RCC 7860 (cell line): ENCODE measurements at regions not wholly inside any gene's neighbourhood (a gene's known extent, or its start where the extent isn't known, plus 50 kb on each side); places are given as distances from the start of the nearest gene placed in this dataset.
"Not testable (repeated sequence)": the region's sequence is repeated elsewhere in the genome, so short reads cannot be mapped to it uniquely, and the experiment has no call there.

Experiments
- DNase-seq: peaks from one replicate; pipeline ENCODE4 v3.0.0-alpha.2; 2015; ENCODE audit warnings: low spot score
- FAIRE-seq: peaks from 2 replicates; lab custom pipeline; 2012; peaks lifted over from hg19 to GRCh38; lab: Jason Lieb, UNC

DNA sequence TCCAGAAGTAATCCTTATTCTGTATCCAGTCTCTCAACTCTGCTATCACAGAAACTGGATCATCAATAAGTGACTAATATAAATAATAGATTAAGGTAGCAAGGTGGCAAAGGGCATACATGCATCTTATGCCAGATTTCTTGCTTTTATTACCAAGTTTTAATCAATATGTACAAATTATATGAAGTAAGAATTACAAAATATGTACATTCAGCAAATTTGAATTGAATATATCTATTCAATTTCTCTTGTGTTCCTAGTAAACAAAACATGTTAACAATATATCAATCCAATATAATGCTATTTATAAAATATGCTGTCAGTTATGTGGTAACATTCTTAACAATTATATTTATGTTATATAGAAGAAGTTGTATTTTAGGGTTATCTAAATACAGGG is 488.7 kb upstream of the COX7C start:
- DNase-seq, result no peak
- no peak for FAIRE-seq

DNA sequence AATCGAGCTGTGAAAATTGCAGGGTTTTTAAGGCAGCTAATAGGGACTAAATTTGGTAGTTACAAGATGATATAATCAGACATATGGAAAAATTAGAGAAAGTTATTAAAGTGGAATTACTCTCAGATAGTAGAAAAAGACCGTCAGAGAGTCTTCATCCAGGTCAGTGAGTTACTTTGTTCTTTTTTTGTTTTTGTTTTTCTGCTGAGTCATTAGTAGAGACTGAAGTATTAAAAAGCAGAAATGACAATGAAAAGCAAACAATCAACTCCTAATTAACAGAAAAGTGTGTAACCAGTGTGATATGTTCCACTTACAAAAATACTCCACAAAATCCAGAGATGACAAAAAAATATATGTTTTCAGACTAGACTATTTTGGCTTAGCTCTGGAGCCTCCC is 480.4 kb upstream of the COX7C start:
- FAIRE-seq (no peak), DNase-seq (no peak)

GRCh38 chr5:86143837-86144236 is 473.9 kb upstream of the COX7C start:
- FAIRE-seq, result no peak
- DNase-seq, result no peak

DNA sequence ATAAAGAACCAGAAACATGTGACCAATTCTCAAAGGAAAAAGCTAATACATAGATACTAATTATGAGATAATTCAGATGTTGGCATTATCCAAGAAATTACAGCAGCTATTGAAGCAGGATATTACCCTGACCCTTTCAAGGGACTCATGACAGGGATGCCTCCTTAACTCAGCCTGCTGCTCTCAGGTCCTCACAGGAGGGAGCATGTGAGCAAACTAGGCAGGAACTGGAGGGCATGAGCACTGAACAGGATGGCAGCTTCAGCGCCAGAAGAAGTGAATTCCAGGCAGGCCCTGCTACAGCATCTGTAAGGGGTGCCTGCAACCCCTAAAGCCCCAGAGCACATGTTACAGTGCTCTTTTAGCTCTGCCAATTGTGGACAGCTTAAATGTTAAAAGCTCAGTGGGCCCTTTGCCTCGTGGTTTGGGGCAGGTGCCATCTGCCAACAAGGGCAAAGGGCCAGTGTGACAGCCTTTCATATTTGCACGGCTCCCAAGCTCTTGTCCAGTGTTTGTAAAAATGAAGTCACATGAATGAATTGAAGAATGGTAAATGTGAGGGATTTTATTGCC is 464.7 kb upstream of the COX7C start:
- FAIRE-seq, result no peak
- DNase-seq, result no peak

DNA sequence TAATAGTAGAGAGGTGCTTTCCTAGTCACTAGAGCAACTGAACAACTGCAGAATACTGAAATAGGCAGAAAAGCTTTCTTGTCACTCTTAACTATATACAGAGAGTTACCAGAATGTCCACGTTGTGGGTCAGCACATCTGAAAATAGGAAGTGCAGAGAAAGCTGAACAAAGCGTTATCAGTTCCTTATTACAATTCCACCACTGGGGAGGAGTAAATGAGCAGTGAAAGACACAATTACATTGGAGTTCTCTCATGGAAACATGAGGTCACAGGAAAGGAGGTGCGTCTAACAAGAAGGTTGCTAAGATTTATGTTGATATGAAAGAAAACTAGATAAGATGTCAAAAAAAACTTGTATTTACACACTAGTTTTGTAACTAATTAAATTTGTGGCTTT is 461.9 kb upstream of the COX7C start:
- FAIRE-seq (no peak), DNase-seq (no peak)

- FAIRE-seq (no peak), DNase-seq (no peak)
Measured at GRCh38 chr5:86170194-86170593, 447.5 kb upstream of the COX7C start.

DNA sequence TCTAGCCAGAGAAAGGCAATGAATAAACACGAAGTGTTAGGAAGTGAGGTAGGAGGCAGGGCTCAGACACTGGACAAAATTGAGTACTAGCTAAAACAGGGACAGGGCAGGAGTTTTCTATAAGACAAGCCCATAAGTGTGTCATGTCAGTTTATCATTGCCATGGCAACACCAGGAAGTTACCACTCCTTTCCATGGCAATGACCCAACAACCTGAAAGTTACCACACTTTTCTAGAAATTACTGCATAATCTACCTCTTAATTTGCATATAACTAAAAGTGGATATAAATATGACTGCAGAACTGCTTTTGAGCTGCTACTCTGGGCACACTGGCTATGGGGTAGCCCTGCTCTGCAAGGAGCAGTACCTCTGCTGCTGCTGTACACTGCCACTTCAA is 442.5 kb upstream of the COX7C start:
- DNase-seq, result no peak
- FAIRE-seq, result no peak

DNA sequence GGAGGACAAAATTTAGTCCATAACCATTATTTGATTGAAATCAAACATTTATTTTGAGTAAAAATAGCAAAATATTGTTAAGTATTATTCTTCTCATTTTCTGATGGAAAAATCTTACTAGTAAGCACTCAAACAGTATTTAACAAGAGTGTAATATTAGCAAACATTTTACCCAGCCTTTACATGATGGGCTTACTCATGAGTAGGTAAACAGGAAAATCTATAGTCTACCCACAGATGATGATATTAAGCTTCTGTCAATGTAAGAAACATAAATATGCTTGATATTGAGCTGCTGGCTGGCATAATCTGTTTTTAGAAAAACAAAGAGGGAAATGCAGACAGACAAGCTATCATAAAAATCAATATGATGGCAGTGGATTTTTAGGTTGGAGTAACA is 418.5 kb upstream of the COX7C start:
- DNase-seq, result no peak
- FAIRE-seq, result no peak

DNA sequence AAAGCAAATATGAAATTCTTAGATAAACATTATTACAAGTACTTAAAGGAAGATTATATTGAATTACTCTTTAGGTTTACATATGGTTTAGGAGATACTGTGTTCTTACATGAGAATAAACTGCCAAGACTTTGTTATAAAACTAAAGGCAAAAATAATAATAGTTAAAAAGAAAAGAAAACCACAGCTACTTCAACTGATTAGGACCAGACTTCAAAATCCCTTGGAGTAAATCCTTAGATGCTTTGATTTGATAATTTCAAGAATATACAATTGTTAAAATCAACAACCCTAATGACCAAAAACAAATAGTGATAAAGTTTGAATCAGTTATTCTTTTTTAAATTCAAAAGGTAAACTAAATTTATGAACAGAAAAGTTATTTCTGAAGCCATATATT is 389.6 kb upstream of the COX7C start:
- no peak for DNase-seq
- FAIRE-seq, result no peak

DNA sequence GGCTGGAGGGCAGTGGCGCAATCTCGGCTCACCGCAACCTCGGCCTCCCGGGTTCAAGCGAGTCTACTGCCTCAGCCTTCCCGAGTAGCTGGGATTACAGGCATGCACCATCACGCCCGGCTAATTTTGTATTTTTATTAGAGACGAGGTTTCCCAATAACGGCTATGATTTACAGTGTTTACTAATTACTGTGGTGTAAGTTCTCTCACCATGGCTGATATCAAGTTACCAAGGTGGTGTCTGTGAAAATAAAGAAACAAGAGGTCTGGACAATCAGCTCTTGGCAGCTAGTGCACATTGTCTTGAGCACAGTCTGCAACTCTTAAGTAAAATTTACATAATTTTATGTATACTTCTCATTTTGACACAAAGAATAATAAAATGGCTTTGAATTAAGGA is 385.5 kb upstream of the COX7C start:
- DNase-seq (no peak), FAIRE-seq (no peak)

- FAIRE-seq, result no peak
- DNase-seq, result no peak
Measured at GRCh38 chr5:86244153-86244552, 373.6 kb upstream of the COX7C start.

DNA sequence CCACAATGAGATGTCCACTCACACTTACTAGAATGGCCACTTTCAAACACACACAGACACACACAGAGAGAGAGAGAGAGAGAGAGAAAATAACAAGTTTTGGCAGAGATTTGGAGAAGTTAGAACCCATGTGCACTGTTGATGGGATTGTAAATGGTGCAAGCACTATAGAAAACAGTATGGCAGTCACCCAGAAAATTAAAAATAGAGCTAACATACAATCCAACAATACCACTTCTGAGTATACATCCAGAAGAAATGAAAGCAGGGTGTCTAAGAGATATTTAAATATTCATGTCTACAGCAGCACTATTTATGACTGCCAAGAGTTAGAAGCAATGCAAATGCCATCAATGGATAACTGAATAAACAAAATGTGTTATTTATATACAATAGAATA is 359.9 kb upstream of the COX7C start:
- FAIRE-seq (no peak), DNase-seq (no peak)

- DNase-seq, FAIRE-seq: not testable (repeated sequence)
Measured at GRCh38 chr5:86284400-86285190, 333.1 kb upstream of the COX7C start.

DNA sequence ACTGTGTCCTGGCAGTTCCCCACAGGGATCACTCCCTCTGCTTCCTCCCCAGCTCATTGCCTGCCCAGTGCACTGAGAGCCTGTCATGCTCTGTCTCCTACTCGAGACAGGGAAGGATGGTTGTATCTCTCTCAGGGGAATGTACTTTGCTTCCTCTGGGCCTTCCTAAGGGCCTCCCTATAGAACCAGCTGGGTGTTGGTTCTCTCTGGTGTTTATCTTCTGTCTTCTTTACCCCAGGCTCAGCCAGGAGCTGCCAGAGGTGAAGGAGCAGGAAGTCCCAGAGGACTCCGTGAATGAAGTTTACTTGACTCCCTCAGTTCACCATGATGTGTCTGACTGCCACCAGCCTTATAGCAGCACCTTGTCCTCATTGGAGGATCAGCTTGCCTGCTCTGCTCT is 330.3 kb upstream of the COX7C start:
- not testable (repeated sequence) for DNase-seq, FAIRE-seq

GRCh38 chr5:86289786-86290185 is 328.0 kb upstream of the COX7C start:
- not testable (repeated sequence) for DNase-seq, FAIRE-seq

GRCh38 chr5:86292811-86293210 is 324.9 kb upstream of the COX7C start:
- DNase-seq, FAIRE-seq: not testable (repeated sequence)

- DNase-seq, result not testable (repeated sequence)
- peak; percentile 82 for FAIRE-seq
Measured at GRCh38 chr5:86302643-86303042, 315.1 kb upstream of the COX7C start.

GRCh38 chr5:86305050-86305449 is 312.7 kb upstream of the COX7C start:
- DNase-seq, result not testable (repeated sequence)
- FAIRE-seq, result peak; percentile 64

- FAIRE-seq, result no peak
- DNase-seq, result no peak
Measured at GRCh38 chr5:86314951-86315350, 302.8 kb upstream of the COX7C start.

DNA sequence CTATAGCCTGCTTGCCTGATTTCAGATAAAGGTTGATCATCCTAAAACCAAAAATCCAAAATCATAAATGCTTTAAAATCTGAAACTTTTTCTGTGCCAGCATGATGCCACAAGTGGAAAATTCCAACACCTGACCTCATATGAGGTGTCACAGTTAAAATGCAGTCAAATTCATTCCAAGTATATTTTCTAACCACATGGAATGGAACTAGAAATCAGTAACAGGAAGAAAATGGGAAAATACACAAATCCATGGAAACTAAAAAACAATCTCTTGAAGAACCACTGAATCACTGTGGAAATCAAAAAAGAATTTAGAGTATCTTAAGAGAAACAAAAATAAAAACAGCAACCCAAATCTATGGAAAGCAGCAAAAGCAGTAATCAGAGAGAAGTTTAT is 297.5 kb upstream of the COX7C start:
- FAIRE-seq (no peak), DNase-seq (peak; percentile 26)

- DNase-seq (no peak), FAIRE-seq (no peak)
Measured at GRCh38 chr5:86329318-86329717, 288.4 kb upstream of the COX7C start.

- no peak for DNase-seq
- FAIRE-seq, result no peak
Measured at GRCh38 chr5:86330736-86331135, 287.0 kb upstream of the COX7C start.

GRCh38 chr5:86332851-86333250 is 284.9 kb upstream of the COX7C start:
- DNase-seq (no peak), FAIRE-seq (no peak)
